Activated CD4-positive, alpha-beta T cell treated with anti-CD3 and anti-CD28 coated beads, Interleukin-2, amount 10 ng/mL, durations not matched to agents 24 days and 14 days (primary cell): ENCODE measurements at regions not wholly inside any gene's neighbourhood (a gene's known extent, or its start where the extent isn't known, plus 50 kb on each side); places are given as distances from the start of the nearest gene placed in this dataset.

Experiments used
- DNase-seq: peaks from one replicate; pipeline ENCODE4 v3.0.0; 2022
- H3K27ac Mint-ChIP-seq: one replicate; pipeline ENCODE4 v1.8.0; 2022; ENCODE audit warnings: mild to moderate bottlenecking, mixed read lengths
- H3K27me3 Mint-ChIP-seq: one replicate; pipeline ENCODE4 v1.8.0; 2022; ENCODE audit warnings: mixed read lengths
- H3K36me3 Mint-ChIP-seq: one replicate; pipeline ENCODE4 v1.8.0; 2022; ENCODE audit warnings: low read depth, mild to moderate bottlenecking, mixed read lengths
- H3K4me1 Mint-ChIP-seq: one replicate; pipeline ENCODE4 v1.8.0; 2021; ENCODE audit warnings: mixed read lengths
- H3K4me3 Mint-ChIP-seq: one replicate; pipeline ENCODE4 v1.8.0; 2022; ENCODE audit warnings: mild to moderate bottlenecking, moderate library complexity, mixed read lengths
- H3K9me3 Mint-ChIP-seq: one replicate; pipeline ENCODE4 v1.8.0; 2021; ENCODE audit warnings: mixed read lengths
- intact Hi-C: fragments of 100-400 bp; cut with micrococcal nuclease; formaldehyde crosslinking; loops from one replicate; pipeline ENCODE4 v1.15.1; 2023

DNA sequence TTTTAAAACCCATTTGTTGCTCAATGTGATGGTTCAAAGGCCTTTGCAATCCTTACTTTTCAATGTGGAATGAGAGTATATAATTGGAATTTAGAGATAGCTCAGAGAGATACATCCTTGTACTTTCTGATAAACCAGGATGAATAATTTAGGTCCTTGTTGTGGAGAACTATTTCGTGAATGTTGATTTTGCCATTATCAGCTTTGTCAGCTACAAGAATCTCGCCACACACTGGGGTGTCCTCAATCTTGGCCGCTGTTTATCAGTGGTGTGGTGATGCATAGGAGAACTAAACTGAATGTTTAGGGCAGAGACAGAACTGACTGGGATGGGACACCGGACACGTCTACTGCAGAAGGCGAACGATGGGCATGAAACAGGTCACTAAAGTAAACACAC, 111.2 kb upstream of the SLC35B3 start:
- H3K27me3 Mint-ChIP-seq: no peaks in the 10 kb centered on the region
- DNase-seq: no peak
- no peaks in the 10 kb centered on the region for H3K9me3 Mint-ChIP-seq
- H3K4me3 Mint-ChIP-seq: no peak overlapping the region
- intact Hi-C loops: no loop called here
- H3K4me1 Mint-ChIP-seq: no peaks in the 10 kb centered on the region
- H3K36me3 Mint-ChIP-seq: no peaks in the 10 kb centered on the region
- no peak overlapping the region for H3K27ac Mint-ChIP-seq

- Mint-ChIP-seq H3K4me1 (no peaks in the 10 kb centered on the region), H3K27me3 (no peaks in the 10 kb centered on the region), H3K27ac (no peak overlapping the region), H3K9me3 (no peaks in the 10 kb centered on the region), H3K36me3 (no peaks in the 10 kb centered on the region), H3K4me3 (no peak overlapping the region)
- DNase-seq: no peak
- intact Hi-C loops: no loop called here
Observed at GRCh38 chr6:8545336-8545735, 110.0 kb upstream of the SLC35B3 start.

DNA sequence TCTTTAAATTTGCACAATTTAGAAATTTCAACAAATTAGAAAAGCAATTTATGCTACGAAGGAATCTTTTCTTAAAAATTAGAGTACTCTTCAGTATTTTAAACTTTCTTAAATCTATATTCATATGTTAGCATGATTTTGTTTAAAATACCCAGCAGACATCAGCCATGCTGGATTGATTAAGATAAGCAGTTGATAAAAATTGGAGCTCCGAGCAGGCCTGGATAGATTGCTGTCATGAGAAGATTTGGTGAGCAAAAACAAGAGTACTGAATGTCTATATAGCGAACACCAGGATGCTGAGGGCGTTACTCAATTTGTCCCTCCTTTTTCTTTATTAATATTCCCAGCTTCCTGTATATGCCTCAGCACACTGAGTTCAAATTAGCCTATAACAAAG, 108.4 kb upstream of the SLC35B3 start:
- Mint-ChIP-seq H3K27ac (no peak overlapping the region), H3K27me3 (no peaks in the 10 kb centered on the region), H3K4me3 (no peak overlapping the region), H3K9me3 (no peaks in the 10 kb centered on the region), H3K36me3 (no peaks in the 10 kb centered on the region), H3K4me1 (no peaks in the 10 kb centered on the region)
- no peak for DNase-seq
- intact Hi-C loops: no loop called here

DNA sequence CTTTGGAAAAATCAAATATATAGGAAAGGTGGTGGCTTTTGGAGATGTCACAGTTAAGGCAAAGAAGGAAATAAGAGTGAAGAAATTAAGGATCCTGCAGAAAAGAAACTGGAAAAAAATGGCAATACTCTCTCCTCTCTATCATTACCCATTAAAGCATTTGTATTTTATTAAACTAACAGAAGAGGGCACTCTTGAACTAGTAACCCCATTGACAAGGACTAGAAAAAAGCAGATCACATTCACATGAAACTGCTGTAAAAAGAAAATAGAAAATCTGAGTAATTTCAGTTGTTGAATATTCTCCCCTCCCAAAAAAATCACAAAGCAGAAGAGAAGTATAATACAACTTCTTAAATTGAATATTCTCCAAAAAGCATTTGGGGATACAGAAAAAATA, 104.1 kb upstream of the SLC35B3 start:
- Mint-ChIP-seq H3K4me1 (no peaks in the 10 kb centered on the region), H3K4me3 (no peak overlapping the region), H3K36me3 (no peaks in the 10 kb centered on the region), H3K27ac (no peak overlapping the region), H3K9me3 (no peaks in the 10 kb centered on the region), H3K27me3 (no peaks in the 10 kb centered on the region)
- DNase-seq: no peak
- intact Hi-C loops: no loop called here

DNA sequence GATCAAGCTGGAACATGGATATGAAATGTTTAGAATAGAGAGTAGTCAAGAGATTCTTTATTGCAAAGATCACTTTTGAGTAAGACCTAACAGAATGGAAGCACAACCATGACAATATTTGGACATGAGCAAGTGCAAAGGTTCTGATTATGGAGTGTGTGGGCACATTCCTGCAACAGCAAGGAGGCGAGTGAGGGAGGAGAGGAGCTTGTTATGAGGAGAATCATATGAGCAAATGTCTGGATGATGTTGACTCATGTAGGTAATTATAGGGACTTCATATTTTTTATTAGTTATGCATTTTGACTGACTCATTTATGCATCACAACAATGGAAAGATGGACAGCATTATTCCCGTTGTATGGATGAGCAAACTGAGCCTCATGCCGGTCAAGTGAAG, 100.8 kb upstream of the SLC35B3 start:
- H3K9me3 Mint-ChIP-seq: no peaks in the 10 kb centered on the region
- no peak overlapping the region for H3K4me3 Mint-ChIP-seq
- no peaks in the 10 kb centered on the region for H3K27me3 Mint-ChIP-seq
- DNase-seq: no peak
- no peaks in the 10 kb centered on the region for H3K36me3 Mint-ChIP-seq
- intact Hi-C loops: no loop called here
- no peak overlapping the region for H3K27ac Mint-ChIP-seq
- no peaks in the 10 kb centered on the region for H3K4me1 Mint-ChIP-seq

DNA sequence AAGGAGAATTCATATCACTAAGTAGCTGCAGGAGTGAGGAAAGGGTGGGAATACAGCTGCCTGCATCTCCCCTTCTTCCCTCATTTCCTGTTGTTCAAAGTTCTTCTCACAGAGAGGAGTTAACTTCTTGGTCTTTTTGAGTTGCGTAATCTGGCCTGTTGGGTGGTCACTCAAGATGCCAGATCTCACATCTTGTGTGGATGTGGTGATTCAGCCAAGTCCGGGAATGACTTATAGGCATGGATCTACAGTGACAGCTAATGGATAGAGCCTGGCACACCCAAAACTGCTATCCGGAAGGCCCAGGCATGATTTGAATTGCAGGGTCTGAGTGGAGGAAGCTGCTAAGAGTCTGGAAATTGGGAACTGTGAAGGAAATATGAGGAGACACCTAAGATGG, 100.2 kb upstream of the SLC35B3 start:
- H3K27me3 Mint-ChIP-seq: no peaks in the 10 kb centered on the region
- intact Hi-C loops: no loop called here
- no peak overlapping the region for H3K4me3 Mint-ChIP-seq
- H3K4me1 Mint-ChIP-seq: no peaks in the 10 kb centered on the region
- no peak overlapping the region for H3K27ac Mint-ChIP-seq
- H3K36me3 Mint-ChIP-seq: no peaks in the 10 kb centered on the region
- DNase-seq: no peak
- no peaks in the 10 kb centered on the region for H3K9me3 Mint-ChIP-seq

DNA sequence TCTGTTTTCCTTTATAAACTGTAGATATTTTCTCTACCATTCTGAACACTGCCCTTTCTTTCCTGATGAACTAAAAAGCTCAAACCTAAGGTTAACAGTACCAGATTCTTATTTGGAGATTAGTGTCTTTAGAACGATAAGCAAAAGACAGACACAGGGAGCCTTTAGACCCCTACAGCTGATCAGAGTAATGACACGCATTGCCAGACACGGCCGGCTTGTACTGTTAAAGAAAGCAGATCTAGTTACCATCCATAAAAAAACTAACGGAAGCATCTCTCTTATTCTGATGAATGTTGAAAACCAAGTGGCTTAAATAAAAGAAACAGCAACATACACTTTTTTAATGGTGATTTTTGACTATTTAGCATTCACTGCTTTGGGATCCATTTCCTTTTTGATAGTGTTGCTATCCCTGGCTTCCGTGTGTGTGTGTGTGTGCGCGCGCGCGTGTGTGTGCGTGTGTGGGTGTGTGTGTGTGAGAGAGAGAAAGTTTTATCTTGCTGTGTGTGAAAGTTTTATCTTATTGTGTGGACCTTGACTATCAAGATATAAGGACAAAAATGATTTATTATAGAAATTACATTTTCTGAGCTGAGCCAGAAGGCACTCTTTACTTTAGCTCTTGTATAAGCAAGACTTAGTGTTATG, 95.6 kb upstream of the SLC35B3 start:
- Mint-ChIP-seq H3K27me3 (no peaks in the 10 kb centered on the region), H3K36me3 (no peaks in the 10 kb centered on the region), H3K9me3 (no peaks in the 10 kb centered on the region), H3K4me1 (no peaks in the 10 kb centered on the region), H3K4me3 (no peak overlapping the region), H3K27ac (no peak overlapping the region)
- no peak for DNase-seq
- intact Hi-C loops: no loop called here

DNA sequence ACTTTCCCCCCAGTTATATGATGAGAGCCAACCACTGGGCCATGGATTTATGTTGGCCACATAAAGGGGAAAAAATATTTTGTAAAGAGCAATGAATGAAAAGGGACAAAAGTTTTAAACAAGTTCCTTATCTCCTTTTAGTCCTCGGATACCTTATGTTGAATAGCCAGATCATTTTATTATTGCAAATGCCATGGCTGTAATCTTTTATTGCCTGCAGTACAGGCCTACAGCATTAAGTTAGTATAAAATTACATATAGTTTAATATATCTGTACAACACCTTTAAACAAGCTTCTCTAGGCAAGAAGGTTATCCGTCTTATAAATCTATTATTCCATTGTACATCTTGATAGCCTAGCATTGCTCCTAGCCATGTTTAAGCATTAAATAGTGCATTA, 93.9 kb upstream of the SLC35B3 start:
- Mint-ChIP-seq H3K4me1 (no peaks in the 10 kb centered on the region), H3K36me3 (no peaks in the 10 kb centered on the region), H3K4me3 (no peak overlapping the region), H3K9me3 (no peaks in the 10 kb centered on the region), H3K27me3 (no peaks in the 10 kb centered on the region), H3K27ac (no peak overlapping the region)
- no peak for DNase-seq
- intact Hi-C loops: no loop called here

DNA sequence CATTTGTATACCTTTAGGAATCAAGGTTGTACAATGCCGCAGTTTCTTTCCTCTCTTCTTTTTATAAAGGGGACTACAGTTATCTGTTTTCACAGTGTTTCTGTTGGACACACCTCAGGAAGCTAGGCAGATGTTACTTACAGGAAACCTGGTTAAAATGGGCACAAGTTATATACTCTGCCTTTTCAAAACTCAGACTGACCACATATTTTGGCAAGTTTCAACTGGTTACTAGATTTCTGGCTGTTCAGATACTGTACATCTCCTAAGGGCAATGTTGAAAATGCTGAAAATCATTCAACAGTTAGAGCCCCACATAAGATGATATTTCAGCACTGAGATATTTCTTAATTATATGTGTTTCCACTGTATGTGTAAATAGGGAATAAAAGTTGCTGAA, 92.5 kb upstream of the SLC35B3 start:
- H3K4me1 Mint-ChIP-seq: no peaks in the 10 kb centered on the region
- intact Hi-C loops: no loop called here
- no peaks in the 10 kb centered on the region for H3K27me3 Mint-ChIP-seq
- no peaks in the 10 kb centered on the region for H3K36me3 Mint-ChIP-seq
- no peak for DNase-seq
- H3K9me3 Mint-ChIP-seq: no peaks in the 10 kb centered on the region
- H3K4me3 Mint-ChIP-seq: no peak overlapping the region
- H3K27ac Mint-ChIP-seq: no peak overlapping the region

DNA sequence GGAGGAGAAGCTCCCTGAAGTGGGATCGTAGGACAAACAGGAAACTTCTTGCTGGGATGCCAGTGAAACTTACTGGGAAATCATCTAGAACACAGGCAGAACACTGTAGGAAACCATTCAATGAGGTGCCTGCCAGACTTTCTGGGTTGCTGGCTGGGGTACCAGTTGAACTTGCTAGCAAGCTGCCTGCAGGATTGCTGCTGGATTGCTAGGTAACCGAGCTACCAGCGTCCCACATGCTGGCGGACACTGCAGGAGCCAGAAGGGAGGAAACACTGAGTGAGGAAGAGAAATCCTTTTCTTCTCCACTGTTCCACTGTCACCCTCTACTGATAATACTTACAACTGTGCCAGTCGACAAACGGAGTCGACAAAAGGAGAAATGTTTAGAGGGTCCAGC, 91.3 kb upstream of the SLC35B3 start:
- no peaks in the 10 kb centered on the region for H3K4me1 Mint-ChIP-seq
- no peak for DNase-seq
- H3K4me3 Mint-ChIP-seq: no peak overlapping the region
- intact Hi-C loops: no loop called here
- no peak overlapping the region for H3K27ac Mint-ChIP-seq
- H3K36me3 Mint-ChIP-seq: no peaks in the 10 kb centered on the region
- no peaks in the 10 kb centered on the region for H3K27me3 Mint-ChIP-seq
- H3K9me3 Mint-ChIP-seq: no peaks in the 10 kb centered on the region

DNA sequence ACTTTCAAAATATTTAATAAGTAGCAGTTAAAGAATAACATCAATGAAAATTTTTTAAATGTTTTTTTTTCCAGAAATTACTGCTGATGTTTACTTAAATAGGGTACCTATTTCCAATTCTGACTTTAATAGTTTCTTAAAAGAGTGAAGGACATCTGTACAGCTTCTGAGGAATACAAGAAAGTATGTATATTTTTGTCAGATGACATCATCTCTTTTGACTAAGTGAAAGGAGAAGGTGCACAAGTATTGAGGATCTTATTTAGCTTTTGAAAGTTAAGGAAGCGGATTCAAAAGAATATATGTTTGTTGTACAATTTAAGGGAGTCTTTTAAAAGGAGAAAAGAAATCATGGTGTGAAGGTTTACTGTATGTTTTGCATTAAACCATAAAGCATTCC, 90.0 kb upstream of the SLC35B3 start:
- H3K9me3 Mint-ChIP-seq: no peaks in the 10 kb centered on the region
- intact Hi-C loops: no loop called here
- H3K4me3 Mint-ChIP-seq: no peak overlapping the region
- no peaks in the 10 kb centered on the region for H3K27me3 Mint-ChIP-seq
- no peaks in the 10 kb centered on the region for H3K36me3 Mint-ChIP-seq
- no peak for DNase-seq
- no peaks in the 10 kb centered on the region for H3K4me1 Mint-ChIP-seq
- H3K27ac Mint-ChIP-seq: no peak overlapping the region

- Mint-ChIP-seq H3K27ac (no peak overlapping the region), H3K4me1 (no peaks in the 10 kb centered on the region), H3K27me3 (no peaks in the 10 kb centered on the region), H3K9me3 (no peaks in the 10 kb centered on the region), H3K36me3 (no peaks in the 10 kb centered on the region), H3K4me3 (no peak overlapping the region)
- intact Hi-C loops: no loop called here
- no peak for DNase-seq
Observed at GRCh38 chr6:8513174-8513573, 77.8 kb upstream of the SLC35B3 start.

- Mint-ChIP-seq H3K4me1 (no peaks in the 10 kb centered on the region), H3K9me3 (no peaks in the 10 kb centered on the region), H3K36me3 (no peaks in the 10 kb centered on the region), H3K27ac (no peak overlapping the region), H3K4me3 (no peak overlapping the region), H3K27me3 (no peaks in the 10 kb centered on the region)
- intact Hi-C loops: no loop called here
- no peak for DNase-seq
Observed at GRCh38 chr6:8507286-8507685, 71.9 kb upstream of the SLC35B3 start.

DNA sequence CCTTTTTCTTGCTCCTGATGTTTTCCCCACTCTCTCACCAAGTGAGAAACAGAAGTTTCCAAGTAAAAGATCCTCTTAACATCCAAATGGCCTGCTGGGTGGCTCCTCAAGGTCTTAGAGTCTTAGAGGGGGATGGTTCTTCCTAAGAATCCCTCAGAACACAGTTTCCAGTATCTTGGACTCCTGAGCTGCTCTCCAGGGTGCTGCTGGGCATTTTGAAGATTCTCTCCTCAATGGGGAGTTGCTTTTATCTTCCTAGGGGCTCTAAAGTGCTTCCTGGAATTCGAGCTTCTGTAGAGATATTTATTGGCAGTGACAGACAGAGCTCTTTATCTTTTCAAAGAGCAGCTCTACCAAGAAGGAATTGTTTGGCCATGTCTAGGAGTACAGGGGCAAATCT, 70.8 kb upstream of the SLC35B3 start:
- no peak overlapping the region for H3K27ac Mint-ChIP-seq
- intact Hi-C loops: no loop called here

DNA sequence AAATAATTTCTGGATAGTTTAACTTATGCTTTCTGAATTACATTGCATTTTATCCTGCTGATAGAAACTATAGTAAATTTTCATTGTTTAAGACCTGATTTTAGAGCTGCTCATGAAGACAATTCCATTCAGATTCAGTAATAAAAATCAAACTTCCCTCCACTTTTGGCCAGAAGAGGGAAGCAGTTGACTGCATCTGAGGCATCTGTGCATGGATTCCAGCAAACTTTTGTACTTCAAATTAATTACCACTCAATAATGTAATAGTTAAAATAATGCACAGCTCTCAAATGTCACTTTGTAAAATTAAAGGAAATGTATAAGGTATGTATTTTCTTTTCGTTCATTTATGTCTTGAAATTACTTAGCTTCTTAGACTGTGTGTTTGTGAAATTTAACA, 64.2 kb upstream of the SLC35B3 start:
- no peak overlapping the region for H3K4me3 Mint-ChIP-seq
- no peak for DNase-seq
- no peak overlapping the region for H3K27ac Mint-ChIP-seq
- no peaks in the 10 kb centered on the region for H3K36me3 Mint-ChIP-seq
- no peaks in the 10 kb centered on the region for H3K27me3 Mint-ChIP-seq
- no peaks in the 10 kb centered on the region for H3K4me1 Mint-ChIP-seq
- intact Hi-C loops: no loop called here
- peaks cover 4% of the 10 kb centered on the region for H3K9me3 Mint-ChIP-seq

More for the DNA sequence above, 70.8 kb upstream of the SLC35B3 start:
- H3K36me3 Mint-ChIP-seq: no peaks in the 10 kb centered on the region
- no peak overlapping the region for H3K4me3 Mint-ChIP-seq
- H3K9me3 Mint-ChIP-seq: no peaks in the 10 kb centered on the region
- no peaks in the 10 kb centered on the region for H3K27me3 Mint-ChIP-seq
- DNase-seq: no peak
- H3K4me1 Mint-ChIP-seq: no peaks in the 10 kb centered on the region
